ENCODE measurements at regions not wholly inside any gene's neighbourhood (a gene's known extent, or its start where the extent isn't known, plus 50 kb on each side); places are given as distances from the start of the nearest gene placed in this dataset.

- DNase-seq (ENCODE audit: low spot score): no peak
Observed at GRCh38 chr5:61622156-61622555, 290.1 kb downstream of the ZSWIM6 start.

GRCh38 chr5:61623401-61624069 lies 291.5 kb downstream of the ZSWIM6 start:
- DNase-seq (ENCODE audit: low spot score): peak; percentile 18

- no peak for DNase-seq (ENCODE audit: low spot score)
Observed at GRCh38 chr5:61624553-61625136, 292.6 kb downstream of the ZSWIM6 start.

- no peak for DNase-seq (ENCODE audit: low spot score)
Observed at GRCh38 chr5:61625137-61625561, 293.1 kb downstream of the ZSWIM6 start.

- peak; percentile 11 for DNase-seq (ENCODE audit: low spot score)
Observed at GRCh38 chr5:61625681-61626621, 293.9 kb downstream of the ZSWIM6 start.

GRCh38 chr5:61626639-61627282 lies 294.7 kb downstream of the ZSWIM6 start:
- no peak for DNase-seq (ENCODE audit: low spot score)

- DNase-seq (ENCODE audit: low spot score): no peak
Observed at GRCh38 chr5:61627531-61627930, 295.5 kb downstream of the ZSWIM6 start.

- DNase-seq (ENCODE audit: low spot score): no peak
Observed at GRCh38 chr5:61630908-61631307, 298.9 kb downstream of the ZSWIM6 start.

GRCh38 chr5:61631438-61631941 lies 299.4 kb downstream of the ZSWIM6 start:
- DNase-seq (ENCODE audit: low spot score): no peak

- DNase-seq (ENCODE audit: low spot score): no peak
Observed at GRCh38 chr5:61632064-61632463, 300.0 kb downstream of the ZSWIM6 start.

- DNase-seq (ENCODE audit: low spot score): no peak
Observed at GRCh38 chr5:61635271-61635670, 303.2 kb downstream of the ZSWIM6 start.

- DNase-seq (ENCODE audit: low spot score): no peak
Observed at GRCh38 chr5:61637566-61637965, 305.5 kb downstream of the ZSWIM6 start.

GRCh38 chr5:61638476-61638875 lies 306.4 kb downstream of the ZSWIM6 start:
- DNase-seq (ENCODE audit: low spot score): no peak

GRCh38 chr5:61640179-61641021 lies 308.3 kb downstream of the ZSWIM6 start:
- DNase-seq (ENCODE audit: low spot score): no peak

- no peak for DNase-seq (ENCODE audit: low spot score)
Observed at GRCh38 chr5:61641748-61642565, 309.9 kb downstream of the ZSWIM6 start.

GRCh38 chr5:61647672-61648071 lies 315.6 kb downstream of the ZSWIM6 start:
- DNase-seq (ENCODE audit: low spot score): no peak

GRCh38 chr5:61649231-61649630 lies 317.2 kb downstream of the ZSWIM6 start:
- no peak for DNase-seq (ENCODE audit: low spot score)

- no peak for DNase-seq (ENCODE audit: low spot score)
Observed at GRCh38 chr5:61649971-61650370, 317.9 kb downstream of the ZSWIM6 start.

GRCh38 chr5:61650661-61651060 lies 318.6 kb downstream of the ZSWIM6 start:
- no peak for DNase-seq (ENCODE audit: low spot score)

- DNase-seq (ENCODE audit: low spot score): no peak
Observed at GRCh38 chr5:61651195-61651594, 319.1 kb downstream of the ZSWIM6 start.

All from A172 (cell line).